SK-N-SH treated with all-trans-retinoic acid at 6 μM for 48 hours (cell line): ENCODE measurements at regions not wholly inside any gene's neighbourhood (a gene's known extent, or its start where the extent isn't known, plus 50 kb on each side); places are given as distances from the start of the nearest gene placed in this dataset.

ENCODE experiments used
- ATAC-seq: fragments of 200-7000 bp; cut with Tn5 transposase; 3 replicates; pipeline ENCODE4 v1.9.1; 2020; ENCODE audit warnings: mild to moderate bottlenecking, moderate library complexity
- ARNTL ChIP-seq: fragments of 450-650 bp; formaldehyde crosslinking; IDR thresholded peaks from 2 replicates; pipeline ENCODE4 v1.5.0; 2020; ENCODE audit warnings: low read depth, mild to moderate bottlenecking, moderate library complexity, borderline replicate concordance
- CSDC2 ChIP-seq: fragments of 250-450 bp; sonication (Bioruptor Pico); IDR thresholded peaks from 2 replicates; pipeline ENCODE4 v1.5.0; 2020; ENCODE audit warnings: mild to moderate bottlenecking, moderate library complexity
- ESRRG ChIP-seq: fragments of 250-450 bp; sonication (Bioruptor Pico); IDR thresholded peaks from 2 replicates; pipeline ENCODE4 v1.6.1; 2021; ENCODE audit warnings: mild to moderate bottlenecking
- GLIS3 ChIP-seq: fragments of 250-450 bp; sonication (Bioruptor Pico); IDR thresholded peaks from 2 replicates; pipeline ENCODE4 v1.5.0; 2020; ENCODE audit warnings: mild to moderate bottlenecking, moderate library complexity
- ISL1 ChIP-seq: fragments of 250-450 bp; sonication (Bioruptor Pico); IDR thresholded peaks from 2 replicates; pipeline ENCODE4 v2.1.2; 2022; ENCODE audit warnings: mild to moderate bottlenecking, moderate library complexity
- OSR1 ChIP-seq: fragments of 250-450 bp; sonication (Bioruptor Pico); IDR thresholded peaks from 2 replicates; pipeline ENCODE4 v1.8.0; 2022; ENCODE audit warnings: moderate library complexity, mild to moderate bottlenecking, inconsistent platforms
- PPARA ChIP-seq: fragments of 250-450 bp; sonication (Bioruptor Pico); IDR thresholded peaks from 2 replicates; pipeline ENCODE4 v1.5.0; 2020; ENCODE audit warnings: mild to moderate bottlenecking, borderline replicate concordance
- RARB ChIP-seq: fragments of 250-450 bp; sonication (Bioruptor Pico); IDR thresholded peaks from 2 replicates; pipeline ENCODE4 v1.8.0; 2021; ENCODE audit warnings: mild to moderate bottlenecking, moderate library complexity
- SNAI2 ChIP-seq: fragments of 250-450 bp; sonication (Bioruptor Pico); IDR thresholded peaks from 2 replicates; pipeline ENCODE4 v1.5.0; 2020; ENCODE audit warnings: mild to moderate bottlenecking, moderate library complexity
- TCF4 ChIP-seq: fragments of 250-450 bp; sonication (Bioruptor Pico); IDR thresholded peaks from 2 replicates; pipeline ENCODE4 v1.8.0; 2021; ENCODE audit warnings: mild to moderate bottlenecking, moderate library complexity, borderline replicate concordance
- ZC3H10 ChIP-seq: fragments of 250-450 bp; sonication (Bioruptor Pico); IDR thresholded peaks from 2 replicates; pipeline ENCODE4 v1.5.1; 2021; ENCODE audit warnings: mild to moderate bottlenecking, moderate library complexity
- ZFP3 ChIP-seq: fragments of 250-450 bp; sonication (Bioruptor Pico); IDR thresholded peaks from 2 replicates; pipeline ENCODE4 v1.5.0; 2020; ENCODE audit warnings: mild to moderate bottlenecking, moderate library complexity
- ZFP30 ChIP-seq: fragments of 450-650 bp; formaldehyde crosslinking; IDR thresholded peaks from 2 replicates; pipeline ENCODE4 v1.5.0; 2022; ENCODE audit warnings: mild to moderate bottlenecking, moderate library complexity
- ZNF70 ChIP-seq: fragments of 450-650 bp; formaldehyde crosslinking; IDR thresholded peaks from 2 replicates; pipeline ENCODE4 v1.5.0; 2020; ENCODE audit warnings: mild to moderate bottlenecking, moderate library complexity
- TF ChIP-seq, protein P1 (sequence below): fragments of 250-450 bp; sonication (Bioruptor Pico); IDR thresholded peaks from 2 replicates; pipeline ENCODE4 v1.5.1; 2020; ENCODE audit warnings: low read depth, mild to moderate bottlenecking, moderate library complexity
- TF ChIP-seq, protein P2 (sequence below): fragments of 250-450 bp; sonication (Bioruptor Pico); IDR thresholded peaks from 2 replicates; pipeline ENCODE4 v1.8.0; 2020; ENCODE audit warnings: mild to moderate bottlenecking, moderate library complexity, borderline replicate concordance
- TF ChIP-seq, protein P3 (sequence below): fragments of 250-450 bp; sonication (Bioruptor Pico); IDR thresholded peaks from 2 replicates; pipeline ENCODE4 v1.5.1; 2021; ENCODE audit warnings: mild to moderate bottlenecking, moderate library complexity
- TF ChIP-seq, protein P4 (sequence below): fragments of 250-450 bp; sonication (Bioruptor Pico); IDR thresholded peaks from 2 replicates; pipeline ENCODE4 v1.8.0; 2021; ENCODE audit warnings: low read depth, mild to moderate bottlenecking, moderate library complexity, borderline replicate concordance

DNA sequence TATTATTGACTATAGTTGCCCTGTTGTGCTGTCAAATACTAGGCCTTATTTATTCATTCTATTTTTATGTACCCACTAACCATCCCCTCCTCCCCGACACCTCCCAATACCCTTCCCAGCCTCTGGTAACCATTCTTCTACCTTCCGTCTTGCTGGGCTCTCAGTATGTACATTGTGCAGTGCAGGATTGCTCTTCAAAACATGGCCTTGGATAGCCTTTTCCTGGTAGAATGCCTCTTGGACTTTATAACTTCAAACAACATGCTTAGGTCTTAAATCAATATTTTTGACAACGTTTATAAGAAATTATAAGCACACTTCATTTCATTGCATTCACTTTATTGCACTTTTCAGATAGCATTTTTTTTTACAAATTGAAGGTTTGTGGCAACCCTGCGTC lies 172.6 kb upstream of the ACTBL2 start:
- ATAC-seq = no peak
- TF ChIP-seq RARB (CRISPR knock-in tag) (no peak), ZC3H10 (CRISPR knock-in tag) (no peak), GLIS3 (CRISPR knock-in tag) (no peak), ZNF70 (CRISPR knock-in tag) (no peak), PPARA (CRISPR knock-in tag) (no peak), ARNTL (CRISPR knock-in tag) (no peak), CSDC2 (CRISPR knock-in tag) (no peak), TCF4 (CRISPR knock-in tag) (no peak), ZFP3 (CRISPR knock-in tag) (no peak)
- TF ChIP-seq, protein P1, sequence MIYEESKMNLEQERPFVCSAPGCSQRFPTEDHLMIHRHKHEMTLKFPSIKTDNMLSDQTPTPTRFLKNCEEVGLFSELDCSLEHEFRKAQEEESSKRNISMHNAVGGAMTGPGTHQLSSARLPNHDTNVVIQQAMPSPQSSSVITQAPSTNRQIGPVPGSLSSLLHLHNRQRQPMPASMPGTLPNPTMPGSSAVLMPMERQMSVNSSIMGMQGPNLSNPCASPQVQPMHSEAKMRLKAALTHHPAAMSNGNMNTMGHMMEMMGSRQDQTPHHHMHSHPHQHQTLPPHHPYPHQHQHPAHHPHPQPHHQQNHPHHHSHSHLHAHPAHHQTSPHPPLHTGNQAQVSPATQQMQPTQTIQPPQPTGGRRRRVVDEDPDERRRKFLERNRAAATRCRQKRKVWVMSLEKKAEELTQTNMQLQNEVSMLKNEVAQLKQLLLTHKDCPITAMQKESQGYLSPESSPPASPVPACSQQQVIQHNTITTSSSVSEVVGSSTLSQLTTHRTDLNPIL (CRISPR knock-in tag) = no peak

- TF ChIP-seq PPARA (CRISPR knock-in tag) = no peak
- no peak for TF ChIP-seq OSR1 (CRISPR knock-in tag)
- TF ChIP-seq, protein P1 (CRISPR knock-in tag) = no peak
- TF ChIP-seq ESRRG = no peak
- no peak for TF ChIP-seq ARNTL (CRISPR knock-in tag)
- no peak for TF ChIP-seq TCF4 (CRISPR knock-in tag)
- no peak for TF ChIP-seq RARB (CRISPR knock-in tag)
- TF ChIP-seq, protein P2, sequence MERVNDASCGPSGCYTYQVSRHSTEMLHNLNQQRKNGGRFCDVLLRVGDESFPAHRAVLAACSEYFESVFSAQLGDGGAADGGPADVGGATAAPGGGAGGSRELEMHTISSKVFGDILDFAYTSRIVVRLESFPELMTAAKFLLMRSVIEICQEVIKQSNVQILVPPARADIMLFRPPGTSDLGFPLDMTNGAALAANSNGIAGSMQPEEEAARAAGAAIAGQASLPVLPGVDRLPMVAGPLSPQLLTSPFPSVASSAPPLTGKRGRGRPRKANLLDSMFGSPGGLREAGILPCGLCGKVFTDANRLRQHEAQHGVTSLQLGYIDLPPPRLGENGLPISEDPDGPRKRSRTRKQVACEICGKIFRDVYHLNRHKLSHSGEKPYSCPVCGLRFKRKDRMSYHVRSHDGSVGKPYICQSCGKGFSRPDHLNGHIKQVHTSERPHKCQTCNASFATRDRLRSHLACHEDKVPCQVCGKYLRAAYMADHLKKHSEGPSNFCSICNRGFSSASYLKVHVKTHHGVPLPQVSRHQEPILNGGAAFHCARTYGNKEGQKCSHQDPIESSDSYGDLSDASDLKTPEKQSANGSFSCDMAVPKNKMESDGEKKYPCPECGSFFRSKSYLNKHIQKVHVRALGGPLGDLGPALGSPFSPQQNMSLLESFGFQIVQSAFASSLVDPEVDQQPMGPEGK (CRISPR knock-in tag) = no peak
- no peak for TF ChIP-seq SNAI2
- TF ChIP-seq, protein P3, sequence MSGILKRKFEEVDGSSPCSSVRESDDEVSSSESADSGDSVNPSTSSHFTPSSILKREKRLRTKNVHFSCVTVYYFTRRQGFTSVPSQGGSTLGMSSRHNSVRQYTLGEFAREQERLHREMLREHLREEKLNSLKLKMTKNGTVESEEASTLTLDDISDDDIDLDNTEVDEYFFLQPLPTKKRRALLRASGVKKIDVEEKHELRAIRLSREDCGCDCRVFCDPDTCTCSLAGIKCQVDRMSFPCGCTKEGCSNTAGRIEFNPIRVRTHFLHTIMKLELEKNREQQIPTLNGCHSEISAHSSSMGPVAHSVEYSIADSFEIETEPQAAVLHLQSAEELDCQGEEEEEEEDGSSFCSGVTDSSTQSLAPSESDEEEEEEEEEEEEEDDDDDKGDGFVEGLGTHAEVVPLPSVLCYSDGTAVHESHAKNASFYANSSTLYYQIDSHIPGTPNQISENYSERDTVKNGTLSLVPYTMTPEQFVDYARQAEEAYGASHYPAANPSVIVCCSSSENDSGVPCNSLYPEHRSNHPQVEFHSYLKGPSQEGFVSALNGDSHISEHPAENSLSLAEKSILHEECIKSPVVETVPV = no peak
- TF ChIP-seq, protein P4, sequence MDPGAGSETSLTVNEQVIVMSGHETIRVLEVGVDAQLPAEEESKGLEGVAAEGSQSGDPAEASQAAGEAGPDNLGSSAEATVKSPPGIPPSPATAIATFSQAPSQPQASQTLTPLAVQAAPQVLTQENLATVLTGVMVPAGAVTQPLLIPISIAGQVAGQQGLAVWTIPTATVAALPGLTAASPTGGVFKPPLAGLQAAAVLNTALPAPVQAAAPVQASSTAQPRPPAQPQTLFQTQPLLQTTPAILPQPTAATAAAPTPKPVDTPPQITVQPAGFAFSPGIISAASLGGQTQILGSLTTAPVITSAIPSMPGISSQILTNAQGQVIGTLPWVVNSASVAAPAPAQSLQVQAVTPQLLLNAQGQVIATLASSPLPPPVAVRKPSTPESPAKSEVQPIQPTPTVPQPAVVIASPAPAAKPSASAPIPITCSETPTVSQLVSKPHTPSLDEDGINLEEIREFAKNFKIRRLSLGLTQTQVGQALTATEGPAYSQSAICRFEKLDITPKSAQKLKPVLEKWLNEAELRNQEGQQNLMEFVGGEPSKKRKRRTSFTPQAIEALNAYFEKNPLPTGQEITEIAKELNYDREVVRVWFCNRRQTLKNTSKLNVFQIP (CRISPR knock-in tag) = no peak
- TF ChIP-seq ZC3H10 (CRISPR knock-in tag) = no peak
- no peak for TF ChIP-seq ISL1 (CRISPR knock-in tag)
- TF ChIP-seq ZFP30 (CRISPR knock-in tag) = no peak
- ATAC-seq = no peak
Measured at GRCh38 chr5:57653636-57654290, 171.2 kb upstream of the ACTBL2 start.

GRCh38 chr5:57651127-57651526 lies 168.5 kb upstream of the ACTBL2 start:
- no peak for ATAC-seq

More at GRCh38 chr5:57651127-57651526, 168.5 kb upstream of the ACTBL2 start:
- TF ChIP-seq OSR1 (CRISPR knock-in tag) = no peak
- no peak for TF ChIP-seq SNAI2
- TF ChIP-seq CSDC2 (CRISPR knock-in tag) = no peak
- TF ChIP-seq, protein P2 (CRISPR knock-in tag) = no peak
